22Rv1 (cell line): ENCODE measurements at regions not wholly inside any gene's neighbourhood (a gene's known extent, or its start where the extent isn't known, plus 50 kb on each side); places are given as distances from the start of the nearest gene placed in this dataset.

Experiments used
- CTCF ChIP-seq: fragments of 450-650 bp; IDR thresholded peaks from 2 replicates; pipeline ENCODE4 v1.5.1; 2017; ENCODE audit warnings: mild to moderate bottlenecking
- ZFX ChIP-seq: fragments of 450-650 bp; IDR thresholded peaks from 2 replicates; pipeline ENCODE4 v1.6.1; 2017; ENCODE audit warnings: antibody characterized with exemption, borderline replicate concordance

- TF ChIP-seq CTCF = no peak
- TF ChIP-seq ZFX = no peak
Measured at GRCh38 chr20:12911372-12911771, 97.4 kb upstream of the SPTLC3 start.
